SJCRH30 (cell line): ENCODE measurements at regions not wholly inside any gene's neighbourhood (a gene's known extent, or its start where the extent isn't known, plus 50 kb on each side); places are given as distances from the start of the nearest gene placed in this dataset.
A peak's percentile ranks its signal among the peaks of the same experiment; 100 is the strongest.

Experiments
- DNase-seq, 2 experiments: peaks; one replicate each; pipeline ENCODE4 v3.0.0-alpha.2; 2015 to 2020
- H3K27ac ChIP-seq: fragments of 250-450 bp; sonication (Bioruptor Pico); 2 replicates; pipeline ENCODE4 v1.5.1; 2020; ENCODE audit warnings: mild to moderate bottlenecking, moderate library complexity
- H3K27me3 ChIP-seq: fragments of 250-450 bp; sonication (Bioruptor Pico); 2 replicates; pipeline ENCODE4 v1.5.1; 2020; ENCODE audit warnings: mild to moderate bottlenecking, moderate library complexity
- H3K36me3 ChIP-seq: fragments of 250-450 bp; sonication (Bioruptor Pico); 2 replicates; pipeline ENCODE4 v1.5.1; 2020; ENCODE audit warnings: mild to moderate bottlenecking, moderate library complexity
- H3K4me1 ChIP-seq: fragments of 250-450 bp; sonication (Bioruptor Pico); 2 replicates; pipeline ENCODE4 v1.5.1; 2020; ENCODE audit warnings: mild to moderate bottlenecking, moderate library complexity
- H3K4me3 ChIP-seq: fragments of 250-450 bp; sonication (Bioruptor Pico); 2 replicates; pipeline ENCODE4 v1.5.1; 2020; ENCODE audit warnings: mild to moderate bottlenecking, moderate library complexity
- H3K9me3 ChIP-seq: fragments of 250-450 bp; sonication (Bioruptor Pico); replicated peaks from 2 replicates; pipeline ENCODE4 v1.5.1; 2020; ENCODE audit warnings: mild to moderate bottlenecking, moderate library complexity

DNA sequence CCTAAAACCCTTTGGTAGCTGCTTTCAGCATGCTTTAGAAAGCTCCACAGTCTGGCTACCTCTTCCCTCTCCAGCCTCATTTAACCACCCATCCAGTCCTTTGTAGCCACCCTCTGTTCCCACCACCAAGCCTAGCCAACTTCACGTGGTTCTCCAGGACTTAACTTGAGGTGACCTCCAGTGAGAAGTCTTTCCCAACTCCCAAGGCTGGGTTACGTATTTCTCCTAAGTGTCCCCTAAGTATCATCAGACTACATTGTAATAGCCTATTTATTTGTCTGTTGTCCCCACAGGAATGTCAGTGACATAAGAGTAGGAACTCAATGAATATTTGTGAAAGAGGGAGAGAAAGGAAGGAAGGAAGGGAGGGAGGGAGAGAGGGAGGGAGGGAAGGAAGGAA lies 431.9 kb upstream of the JARID2 start:
- DNase-seq = no peak
- H3K4me1 ChIP-seq = no peaks in the 10 kb centered on the region
- no peaks in the 10 kb centered on the region for H3K36me3 ChIP-seq
- H3K27me3 ChIP-seq = no peaks in the 10 kb centered on the region
- no peak overlapping the region for H3K27ac ChIP-seq
- H3K9me3 ChIP-seq = no peaks in the 10 kb centered on the region
- no peak overlapping the region for H3K4me3 ChIP-seq

DNA sequence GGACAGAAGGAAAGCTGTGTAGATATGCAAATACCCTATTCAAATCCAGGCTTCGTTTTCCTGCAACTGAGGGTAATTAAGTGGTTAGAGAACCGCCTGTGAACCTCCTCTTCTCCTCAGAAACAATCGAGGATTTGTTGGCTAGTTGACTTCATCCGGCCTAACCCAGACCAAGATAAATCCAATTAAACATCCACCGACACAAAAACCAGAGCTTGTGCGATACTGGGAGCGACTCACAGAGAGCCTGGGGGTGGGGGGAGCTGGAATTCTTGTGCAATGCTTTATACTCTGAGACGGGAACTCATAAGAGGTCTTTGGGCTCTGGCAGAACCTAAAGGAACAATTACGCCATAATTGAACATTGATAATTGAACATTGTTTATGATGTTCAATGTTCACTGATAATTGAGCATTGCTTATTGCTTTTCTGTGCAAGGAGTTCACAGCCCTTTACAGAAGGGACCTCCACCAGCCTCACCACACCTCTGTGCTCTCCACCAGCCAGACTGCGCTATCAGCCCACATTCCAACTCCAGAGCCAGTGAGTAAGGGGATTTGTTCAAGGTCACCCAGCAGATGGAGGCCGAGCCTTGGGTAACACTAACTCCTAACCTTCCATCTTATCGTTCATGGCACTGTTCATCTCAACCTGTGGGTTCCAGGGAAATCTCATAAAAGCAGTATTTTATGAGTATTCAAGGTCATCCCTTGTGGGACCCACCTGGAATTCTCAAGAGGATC lies 429.6 kb upstream of the JARID2 start:
- Histone ChIP-seq H3K27me3 (no peaks in the 10 kb centered on the region), H3K4me3 (no peak overlapping the region), H3K36me3 (no peaks in the 10 kb centered on the region), H3K27ac (no peak overlapping the region), H3K4me1 (no peaks in the 10 kb centered on the region), H3K9me3 (no peaks in the 10 kb centered on the region)
- peak in 1 of 2 experiments; percentile 14 for DNase-seq

GRCh38 chr6:14817074-14817473 lies 428.8 kb upstream of the JARID2 start:
- no peaks in the 10 kb centered on the region for H3K9me3 ChIP-seq
- H3K4me1 ChIP-seq = no peaks in the 10 kb centered on the region
- no peak overlapping the region for H3K4me3 ChIP-seq
- H3K36me3 ChIP-seq = no peaks in the 10 kb centered on the region
- no peaks in the 10 kb centered on the region for H3K27me3 ChIP-seq
- no peak overlapping the region for H3K27ac ChIP-seq
- no peak for DNase-seq

DNA sequence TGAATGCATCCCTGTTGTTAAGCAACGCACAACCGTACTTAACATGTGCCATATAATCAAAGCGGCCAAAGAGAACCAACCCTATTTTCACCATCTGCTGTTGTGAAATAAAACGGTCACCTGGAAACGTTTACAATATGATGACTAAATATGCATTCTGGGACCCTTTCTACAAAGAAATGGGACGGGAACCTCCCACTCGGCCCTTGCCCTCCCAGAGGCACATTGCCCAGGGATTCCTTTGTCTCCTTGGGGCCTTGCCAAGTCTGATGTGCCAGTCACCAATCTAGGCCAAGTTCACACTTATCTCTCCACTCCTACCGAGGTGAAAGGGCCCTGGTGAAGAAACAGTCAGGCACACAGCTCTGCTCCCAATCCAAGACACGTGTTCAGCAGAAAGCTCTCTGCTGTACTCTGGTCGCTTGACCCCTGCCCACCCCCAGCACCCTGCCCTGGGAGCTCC lies 427.4 kb upstream of the JARID2 start:
- H3K4me1 ChIP-seq = no peaks in the 10 kb centered on the region
- no peak for DNase-seq
- H3K9me3 ChIP-seq = no peaks in the 10 kb centered on the region
- no peaks in the 10 kb centered on the region for H3K27me3 ChIP-seq
- H3K36me3 ChIP-seq = no peaks in the 10 kb centered on the region
- no peak overlapping the region for H3K4me3 ChIP-seq
- H3K27ac ChIP-seq = no peak overlapping the region

DNA sequence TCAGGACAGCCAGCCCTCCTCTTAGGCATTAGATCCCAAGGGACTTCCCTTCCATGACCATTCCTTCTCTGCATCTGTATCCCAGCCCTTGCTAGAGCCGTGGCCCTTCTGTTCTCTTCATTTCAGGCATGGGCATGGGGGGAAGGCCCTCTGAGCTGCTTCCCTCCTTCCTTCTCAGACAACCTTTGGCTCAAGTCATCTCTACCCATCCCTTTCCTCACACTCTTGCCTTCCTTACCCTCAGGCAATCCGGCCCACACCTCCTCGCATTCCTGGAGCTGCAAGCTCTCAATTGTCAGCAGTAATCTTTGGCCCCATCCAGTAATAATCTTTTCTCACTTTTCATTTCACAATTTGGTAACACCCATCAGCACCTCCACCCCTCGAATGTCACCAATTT lies 426.9 kb upstream of the JARID2 start:
- no peak for DNase-seq
- no peaks in the 10 kb centered on the region for H3K9me3 ChIP-seq
- H3K4me1 ChIP-seq = no peaks in the 10 kb centered on the region
- no peaks in the 10 kb centered on the region for H3K27me3 ChIP-seq
- no peak overlapping the region for H3K27ac ChIP-seq
- no peak overlapping the region for H3K4me3 ChIP-seq
- H3K36me3 ChIP-seq = no peaks in the 10 kb centered on the region

DNA sequence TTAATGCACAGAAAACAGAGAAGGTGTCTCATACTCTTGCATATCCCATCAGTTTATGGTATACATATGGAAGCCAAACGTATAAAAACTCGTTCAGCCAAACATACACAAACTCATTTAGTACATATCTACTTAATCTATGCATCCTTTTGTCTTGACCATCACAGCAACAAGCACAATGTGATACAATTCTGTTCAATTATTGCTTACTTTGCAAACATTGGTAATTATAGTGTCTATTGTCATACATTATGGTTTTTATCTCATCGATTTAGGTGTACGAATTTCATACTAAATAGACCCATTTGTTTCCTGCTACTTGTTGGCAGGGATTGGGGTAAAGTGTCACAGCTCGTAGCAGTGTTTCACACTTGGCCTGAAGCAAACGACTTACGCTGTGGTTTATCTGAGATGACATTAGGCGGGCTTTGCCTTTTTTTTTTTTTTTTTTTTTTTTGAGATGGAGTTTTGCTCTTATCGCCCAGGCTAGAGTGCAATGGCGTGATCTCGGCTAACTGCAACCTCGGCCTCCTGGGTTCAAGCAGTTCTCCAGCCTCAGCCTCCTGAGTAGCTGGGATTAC lies 425.9 kb upstream of the JARID2 start:
- H3K27ac ChIP-seq = no peak overlapping the region
- H3K4me1 ChIP-seq = no peaks in the 10 kb centered on the region
- no peaks in the 10 kb centered on the region for H3K36me3 ChIP-seq
- H3K4me3 ChIP-seq = no peak overlapping the region
- H3K9me3 ChIP-seq = no peaks in the 10 kb centered on the region
- DNase-seq = no peak
- no peaks in the 10 kb centered on the region for H3K27me3 ChIP-seq

GRCh38 chr6:14822012-14822553 lies 423.8 kb upstream of the JARID2 start:
- H3K27ac ChIP-seq = no peak overlapping the region
- DNase-seq = no peak

DNA sequence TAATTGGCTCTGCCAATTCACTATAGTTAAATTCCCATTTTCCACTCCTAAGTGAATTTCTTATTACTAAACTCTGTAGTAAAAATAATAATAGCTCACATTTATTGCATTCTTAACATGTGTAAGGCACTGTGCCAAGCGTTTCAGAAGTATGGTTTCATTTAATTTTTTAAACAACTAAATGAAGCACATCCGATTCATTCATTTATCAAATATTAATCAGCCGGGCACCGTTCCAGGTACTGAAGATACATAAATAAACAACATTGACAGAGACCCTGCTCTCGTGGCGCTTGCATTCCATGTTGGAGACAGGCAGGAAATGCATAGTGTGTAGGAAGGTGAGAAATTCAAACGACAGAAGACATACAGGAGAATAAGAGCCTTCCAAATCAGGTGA lies 423.2 kb upstream of the JARID2 start:
- DNase-seq = no peak
- Histone ChIP-seq H3K9me3 (no peaks in the 10 kb centered on the region), H3K27me3 (no peaks in the 10 kb centered on the region), H3K27ac (no peak overlapping the region), H3K36me3 (no peaks in the 10 kb centered on the region), H3K4me3 (no peak overlapping the region), H3K4me1 (no peaks in the 10 kb centered on the region)

More at GRCh38 chr6:14822012-14822553, 423.8 kb upstream of the JARID2 start:
- Histone ChIP-seq H3K9me3 (no peaks in the 10 kb centered on the region), H3K36me3 (no peaks in the 10 kb centered on the region), H3K27me3 (no peaks in the 10 kb centered on the region), H3K4me1 (no peaks in the 10 kb centered on the region), H3K4me3 (no peak overlapping the region)

- Histone ChIP-seq H3K27ac (no peak overlapping the region), H3K4me1 (no peaks in the 10 kb centered on the region), H3K27me3 (no peaks in the 10 kb centered on the region), H3K4me3 (no peak overlapping the region), H3K9me3 (no peaks in the 10 kb centered on the region), H3K36me3 (no peaks in the 10 kb centered on the region)
- DNase-seq = no peak
Measured at GRCh38 chr6:14824060-14824459, 421.8 kb upstream of the JARID2 start.

- Histone ChIP-seq H3K4me1 (no peaks in the 10 kb centered on the region), H3K27me3 (no peaks in the 10 kb centered on the region), H3K36me3 (no peaks in the 10 kb centered on the region), H3K27ac (no peak overlapping the region), H3K4me3 (no peak overlapping the region), H3K9me3 (no peaks in the 10 kb centered on the region)
- DNase-seq = no peak
Measured at GRCh38 chr6:14824484-14825275, 421.2 kb upstream of the JARID2 start.

- Histone ChIP-seq H3K27me3 (no peaks in the 10 kb centered on the region), H3K9me3 (no peaks in the 10 kb centered on the region), H3K4me1 (no peaks in the 10 kb centered on the region), H3K4me3 (no peak overlapping the region), H3K27ac (no peak overlapping the region), H3K36me3 (no peaks in the 10 kb centered on the region)
- no peak for DNase-seq
Measured at GRCh38 chr6:14826456-14826855, 419.4 kb upstream of the JARID2 start.

DNA sequence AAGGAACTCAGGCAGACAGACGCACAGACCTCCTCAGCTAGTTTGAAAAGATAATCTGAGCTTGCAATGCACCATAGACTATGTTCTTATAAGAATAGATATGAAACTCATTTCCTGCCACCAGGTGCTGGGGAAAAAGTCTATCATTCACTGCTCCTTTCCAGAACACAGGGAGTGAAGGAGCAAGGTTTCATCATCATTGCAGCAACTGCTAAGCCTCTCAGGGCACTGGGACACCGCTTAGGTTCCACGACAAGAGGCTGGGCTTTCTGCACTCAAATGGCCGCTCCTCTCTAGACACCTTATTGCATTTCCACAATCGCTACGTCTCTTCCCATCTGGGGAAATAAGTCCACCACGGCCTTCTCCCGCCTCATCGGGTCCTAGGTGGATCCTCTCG lies 418.5 kb upstream of the JARID2 start:
- Histone ChIP-seq H3K36me3 (no peaks in the 10 kb centered on the region), H3K27me3 (no peaks in the 10 kb centered on the region), H3K4me1 (no peaks in the 10 kb centered on the region), H3K27ac (no peak overlapping the region), H3K9me3 (no peaks in the 10 kb centered on the region), H3K4me3 (no peak overlapping the region)
- no peak for DNase-seq

- H3K4me1 ChIP-seq = no peaks in the 10 kb centered on the region
- DNase-seq = no peak
- no peaks in the 10 kb centered on the region for H3K36me3 ChIP-seq
- H3K9me3 ChIP-seq = no peaks in the 10 kb centered on the region
- no peak overlapping the region for H3K4me3 ChIP-seq
- H3K27ac ChIP-seq = no peak overlapping the region
- no peaks in the 10 kb centered on the region for H3K27me3 ChIP-seq
Measured at GRCh38 chr6:14828201-14828611, 417.7 kb upstream of the JARID2 start.

- no peak for DNase-seq
- Histone ChIP-seq H3K4me3 (no peak overlapping the region), H3K36me3 (no peaks in the 10 kb centered on the region), H3K4me1 (no peaks in the 10 kb centered on the region), H3K9me3 (no peaks in the 10 kb centered on the region), H3K27ac (no peak overlapping the region), H3K27me3 (no peaks in the 10 kb centered on the region)
Measured at GRCh38 chr6:14831070-14831469, 414.8 kb upstream of the JARID2 start.

DNA sequence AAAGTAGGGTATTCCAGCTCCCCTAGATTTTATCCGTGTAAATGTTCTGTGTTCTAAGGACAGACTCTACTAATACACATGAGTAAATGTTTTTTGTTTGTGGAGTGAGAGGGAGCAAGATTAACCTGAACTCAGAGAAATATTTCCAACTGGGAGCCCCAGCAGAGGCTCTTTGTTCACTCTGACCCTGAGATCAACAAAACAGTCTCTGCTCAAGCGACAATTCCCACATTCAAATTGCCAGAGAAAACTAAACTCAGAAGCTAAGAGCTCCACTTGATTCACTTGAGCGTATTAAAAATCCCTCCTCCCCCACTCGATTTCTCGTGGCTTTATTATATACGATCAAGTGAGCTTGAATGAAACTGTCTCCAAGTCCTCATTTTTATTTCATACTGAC lies 413.9 kb upstream of the JARID2 start:
- Histone ChIP-seq H3K27me3 (no peaks in the 10 kb centered on the region), H3K36me3 (no peaks in the 10 kb centered on the region), H3K4me3 (no peak overlapping the region), H3K9me3 (no peaks in the 10 kb centered on the region), H3K27ac (no peak overlapping the region), H3K4me1 (no peaks in the 10 kb centered on the region)
- no peak for DNase-seq
